ENCODE measurements at regions not wholly inside any gene's neighbourhood (a gene's known extent, or its start where the extent isn't known, plus 50 kb on each side); places are given as distances from the start of the nearest gene placed in this dataset.

DNA sequence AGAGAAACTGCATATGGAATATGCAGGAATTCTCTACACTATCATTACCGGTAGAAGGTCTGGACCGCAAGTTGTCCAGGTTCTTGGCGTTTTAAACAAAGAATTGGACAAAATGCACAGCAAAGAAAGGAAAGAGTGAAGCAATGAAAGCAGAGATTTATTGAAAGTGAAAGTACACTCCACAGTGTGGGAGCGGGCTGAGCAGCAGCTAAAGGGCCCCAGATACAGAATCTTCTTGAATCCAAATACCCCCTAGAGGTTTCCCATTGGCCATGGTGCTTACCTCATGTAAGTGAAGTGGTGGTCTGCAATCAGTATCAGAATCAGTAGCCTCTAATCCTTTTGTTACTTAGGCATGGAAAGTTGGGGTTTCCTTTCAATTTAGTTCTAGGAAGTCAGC is 178.5 kb upstream of the IRX3 start:
- Mint-ChIP-seq H3K4me3 (no peak overlapping the region), H3K27ac (no peak overlapping the region), H3K27me3 (ENCODE audit: insufficient read depth) (peaks cover 8% of the 10 kb centered on the region), H3K9me3 (peaks cover 23% of the 10 kb centered on the region), H3K36me3 (ENCODE audit: low read depth) (peaks cover 25% of the 10 kb centered on the region), H3K4me1 (ENCODE audit: low read depth) (peaks cover 32% of the 10 kb centered on the region)
- no peak for DNase-seq
- TF ChIP-seq CTCF (IDR thresholded peaks at IDR 0.05): no peak

- Mint-ChIP-seq H3K27ac (peak overlapping the region; percentile 77; the same call in 1 of the 2 replicates), H3K9me3 (peaks cover 23% of the 10 kb centered on the region), H3K4me3 (no peak overlapping the region), H3K27me3 (ENCODE audit: insufficient read depth) (peaks cover 5% of the 10 kb centered on the region), H3K36me3 (ENCODE audit: low read depth) (peaks cover 25% of the 10 kb centered on the region), H3K4me1 (ENCODE audit: low read depth) (peaks cover 43% of the 10 kb centered on the region)
- DNase-seq: no peak
- TF ChIP-seq CTCF (IDR thresholded peaks at IDR 0.05): no peak
These were observed 176.2 kb upstream of the IRX3 start for GRCh38 chr16:54462771-54463170.

DNA sequence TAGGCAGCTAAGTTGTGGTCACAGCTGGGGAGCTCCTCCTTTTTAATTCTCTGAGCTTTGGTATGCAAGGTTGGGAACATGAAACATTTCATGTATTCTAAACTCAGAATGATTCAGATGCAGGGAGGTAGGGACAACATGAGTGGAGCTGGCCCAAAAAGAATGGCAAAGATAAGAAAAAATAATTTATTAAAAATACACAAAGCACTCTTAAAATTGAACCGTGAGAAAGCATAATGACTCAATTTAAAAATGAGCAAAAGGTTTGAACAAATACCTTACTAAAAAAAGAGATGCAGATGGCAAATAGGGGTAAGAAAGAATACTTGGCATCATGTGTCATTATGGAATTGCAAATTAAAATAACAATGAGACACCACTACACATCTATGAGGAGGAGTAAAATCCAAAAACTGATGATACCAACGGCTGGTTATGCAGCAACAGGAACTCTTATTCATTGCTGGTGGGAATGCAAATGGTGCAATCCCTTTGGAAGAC is 175.6 kb upstream of the IRX3 start:
- peaks cover 4% of the 10 kb centered on the region for H3K27me3 Mint-ChIP-seq (ENCODE audit: insufficient read depth)
- H3K4me1 Mint-ChIP-seq (ENCODE audit: low read depth): peaks cover 43% of the 10 kb centered on the region
- peak overlapping the region; percentile 48; the same call in 1 of the 2 replicates for H3K4me3 Mint-ChIP-seq
- peak; percentile 60 for DNase-seq
- TF ChIP-seq CTCF (IDR thresholded peaks at IDR 0.05): no peak
- peak overlapping the region; percentile 77 for H3K27ac Mint-ChIP-seq
- peaks cover 23% of the 10 kb centered on the region for H3K9me3 Mint-ChIP-seq
- peaks cover 25% of the 10 kb centered on the region for H3K36me3 Mint-ChIP-seq (ENCODE audit: low read depth)

GRCh38 chr16:54460263-54460860 is 173.8 kb upstream of the IRX3 start:
- Mint-ChIP-seq H3K27me3 (ENCODE audit: insufficient read depth) (peaks cover 16% of the 10 kb centered on the region), H3K4me3 (peak overlapping the region; percentile 62), H3K36me3 (ENCODE audit: low read depth) (peaks cover 22% of the 10 kb centered on the region), H3K27ac (peak overlapping the region; percentile 14; the same call in 1 of the 2 replicates), H3K9me3 (peaks cover 22% of the 10 kb centered on the region), H3K4me1 (ENCODE audit: low read depth) (peaks cover 43% of the 10 kb centered on the region)
- no peak for DNase-seq
- TF ChIP-seq CTCF (IDR thresholded peaks at IDR 0.05): no peak

DNA sequence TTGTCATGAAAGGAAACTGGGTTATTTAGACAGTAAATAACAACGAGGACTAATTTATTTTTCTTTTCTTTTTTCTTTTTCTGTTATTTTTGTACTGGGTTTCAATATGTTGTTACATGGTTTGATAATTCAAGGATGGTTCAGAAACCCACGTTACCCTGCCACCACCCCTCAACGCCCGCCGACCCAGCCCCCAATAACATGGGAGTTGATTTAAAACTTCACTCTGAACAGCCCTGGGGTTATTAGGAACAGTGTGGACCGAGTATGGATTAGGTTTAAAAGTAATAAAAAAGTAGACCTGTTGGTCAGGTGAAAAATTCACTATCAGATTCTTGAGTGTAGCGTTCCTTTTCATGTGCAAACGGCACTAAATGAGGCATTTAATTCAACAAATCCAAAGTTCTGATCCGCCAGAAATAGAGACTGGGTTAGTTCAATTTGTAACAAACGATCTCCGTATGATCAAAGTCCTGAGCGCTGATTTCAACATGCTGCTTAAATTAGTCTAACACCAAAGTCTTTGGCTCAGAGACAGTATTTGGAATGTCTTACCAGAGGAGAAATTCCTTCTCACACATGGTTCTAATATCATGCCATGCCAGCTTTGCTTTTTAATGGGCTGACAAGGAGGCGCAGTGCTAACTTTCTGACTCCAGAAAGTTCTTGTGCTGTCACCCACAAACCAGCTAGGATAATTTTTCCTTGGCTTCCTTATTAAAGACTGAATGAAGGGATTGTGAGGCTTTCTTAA is 173.1 kb upstream of the IRX3 start:
- DNase-seq: peak; percentile 39
- Mint-ChIP-seq H3K27ac (peak overlapping the region; percentile 14; the same call in 1 of the 2 replicates), H3K4me3 (peak overlapping the region; percentile 62), H3K27me3 (ENCODE audit: insufficient read depth) (peaks cover 16% of the 10 kb centered on the region), H3K9me3 (peaks cover 16% of the 10 kb centered on the region), H3K4me1 (ENCODE audit: low read depth) (peaks cover 43% of the 10 kb centered on the region), H3K36me3 (ENCODE audit: low read depth) (peaks cover 18% of the 10 kb centered on the region)
- TF ChIP-seq CTCF (IDR thresholded peaks at IDR 0.05): no peak

Measured in HFFc6 (cell line).